CD14-positive monocyte (primary cell): ENCODE measurements at regions not wholly inside any gene's neighbourhood (a gene's known extent, or its start where the extent isn't known, plus 50 kb on each side); places are given as distances from the start of the nearest gene placed in this dataset.

Experiments
- DNase-seq, 3 donors: peaks; one replicate each; pipeline ENCODE4 v3.0.0-alpha.2; 2011 to 2022
- H2AFZ ChIP-seq: 2 replicates; pipeline ENCODE4 v1.6.0; 2012; ENCODE audit warnings: mild to moderate bottlenecking, low read depth, low read length, inconsistent platforms; ENCODE audit not compliant: insufficient read depth, poor library complexity, severe bottlenecking
- H3K27ac ChIP-seq, 2 donors: 1 replicate in 1 of 2; 2 replicates in 1 of 2; pipeline ENCODE4 v1.5.1; 2012 to 2013; ENCODE audit warnings: low read length in 2 of 2, control low read depth in 1 of 2, inconsistent platforms in 1 of 2, low read depth in 1 of 2, mild to moderate bottlenecking in 1 of 2
- H3K27me3 ChIP-seq, 2 donors: one replicate each; pipeline versions ENCODE4 v1.6.0 to v1.6.1; 2011 to 2013; ENCODE audit warnings: low read length in 2 of 2; ENCODE audit not compliant: control insufficient read depth in 2 of 2, insufficient read depth in 2 of 2
- H3K36me3 ChIP-seq, 2 donors: replicated peaks in 1 of 2; 1 replicate in 1 of 2; 2 replicates in 1 of 2; pipeline versions ENCODE4 v1.5.1 to v1.6.1; 2012 to 2013; ENCODE audit warnings: low read length in 2 of 2, control low read depth in 1 of 2, inconsistent platforms in 1 of 2, mild to moderate bottlenecking in 1 of 2; ENCODE audit not compliant: insufficient read depth in 2 of 2, control insufficient read depth in 1 of 2
- H3K4me1 ChIP-seq, 2 donors: 1 replicate in 1 of 2; 2 replicates in 1 of 2; pipeline versions ENCODE4 v1.5.1 to v1.6.1; 2012 to 2013; ENCODE audit warnings: low read length in 2 of 2, control low read depth in 1 of 2, inconsistent platforms in 1 of 2, mild to moderate bottlenecking in 1 of 2, moderate library complexity in 1 of 2; ENCODE audit not compliant: insufficient read depth in 2 of 2, control insufficient read depth in 1 of 2
- H3K4me2 ChIP-seq: replicated peaks from 2 replicates; pipeline ENCODE3; 2012; ENCODE audit warnings: low read length, moderate library complexity, mild to moderate bottlenecking; ENCODE audit not compliant: poor library complexity, severe bottlenecking; ENCODE audit errors: extremely low read depth
- H3K4me3 ChIP-seq, 3 experiments: fragments of 200-600 bp in 1 of 3; sonication (generic) in 1 of 3; replicated peaks in 1 of 3; 1 replicate in 2 of 3; 2 replicates in 1 of 3; pipeline ENCODE4 v1.5.1; 2011 to 2013; ENCODE audit warnings: low read length in 3 of 3, mild to moderate bottlenecking in 3 of 3, control low read depth in 2 of 3, low read depth in 2 of 3, inconsistent platforms in 1 of 3, moderate library complexity in 1 of 3
- H3K79me2 ChIP-seq: 2 replicates; pipeline ENCODE4 v1.6.0; 2012; ENCODE audit warnings: mild to moderate bottlenecking, control low read depth, inconsistent platforms, low read length, moderate library complexity; ENCODE audit not compliant: insufficient read depth
- H3K9ac ChIP-seq: 2 replicates; pipeline ENCODE4 v1.6.0; 2017; ENCODE audit warnings: low read length, mild to moderate bottlenecking; ENCODE audit not compliant: insufficient read depth, poor library complexity, severe bottlenecking
- H3K9me3 ChIP-seq, 2 donors: replicated peaks in 1 of 2; 1 replicate in 1 of 2; 2 replicates in 1 of 2; pipeline versions ENCODE4 v1.5.1 to v1.6.1; 2012 to 2013; ENCODE audit warnings: low read length in 2 of 2, control low read depth in 1 of 2; ENCODE audit not compliant: control insufficient read depth in 1 of 2, insufficient read depth in 1 of 2
- H4K20me1 ChIP-seq: 2 replicates; pipeline ENCODE4 v1.6.0; 2012; ENCODE audit warnings: mild to moderate bottlenecking, low read length, control low read depth, moderate library complexity; ENCODE audit not compliant: insufficient read depth
- H3K27ac Mint-ChIP-seq, 7 donors: one replicate each; pipeline ENCODE4 v1.8.0; 2020; ENCODE audit warnings: mild to moderate bottlenecking in 7 of 7, mixed read lengths in 7 of 7, moderate library complexity in 6 of 7, inconsistent platforms in 2 of 7
- H3K27me3 Mint-ChIP-seq, 3 donors: one replicate each; pipeline ENCODE4 v1.8.0; 2021 to 2022; ENCODE audit warnings: low read depth in 3 of 3, mild to moderate bottlenecking in 3 of 3, mixed read lengths in 3 of 3, moderate library complexity in 3 of 3, inconsistent platforms in 1 of 3
- H3K36me3 Mint-ChIP-seq, 2 donors: one replicate each; pipeline ENCODE4 v1.8.0; 2020; ENCODE audit warnings: mixed read lengths in 2 of 2, inconsistent platforms in 1 of 2, mild to moderate bottlenecking in 1 of 2
- H3K4me1 Mint-ChIP-seq: one replicate; pipeline ENCODE4 v1.8.0; 2020; ENCODE audit warnings: mild to moderate bottlenecking, mixed read lengths
- H3K4me3 Mint-ChIP-seq, 2 donors: one replicate each; pipeline ENCODE4 v1.8.0; 2020; ENCODE audit warnings: mild to moderate bottlenecking in 2 of 2, mixed read lengths in 2 of 2, moderate library complexity in 1 of 2
- H3K9me3 Mint-ChIP-seq, 7 donors: one replicate each; pipeline ENCODE4 v1.8.0; 2020 to 2022; ENCODE audit warnings: mixed read lengths in 7 of 7, mild to moderate bottlenecking in 6 of 7, moderate library complexity in 6 of 7, inconsistent platforms in 2 of 7
- CTCF ChIP-seq: fragments of 200-600 bp; IDR thresholded peaks from one replicate; pipeline ENCODE4 v1.8.0; 2022; ENCODE audit warnings: antibody characterized with exemption, mild to moderate bottlenecking
- WGBS: methylation state at CpG from one replicate; pipeline ENCODE4 v1.1.5; 2013; ENCODE audit warnings: missing lambda C conversion rate; ENCODE audit not compliant: insufficient coverage; 5-methylcytosine and 5-hydroxymethylcytosine counted together
- intact Hi-C, 2 donors: fragments of 100-400 bp; cut with micrococcal nuclease; formaldehyde crosslinking; loops; one replicate each; pipeline versions ENCODE4 v1.15.0 to v1.15.1; 2023

GRCh38 chr20:41870869-41871462 is 252.8 kb upstream of the CHD6 start:
- Histone ChIP-seq H4K20me1 (no peaks in the 10 kb centered on the region), H2AFZ (no peak overlapping the region), H3K27me3 (no peaks in the 10 kb centered on the region), H3K36me3 (no peaks in the 10 kb centered on the region), H3K9me3 (no peaks in the 10 kb centered on the region), H3K9ac (no peak overlapping the region), H3K27ac (no peak overlapping the region), H3K79me2 (no peaks in the 10 kb centered on the region), H3K4me3 (no peak overlapping the region), H3K4me2 (no peak overlapping the region), H3K4me1 (no peaks in the 10 kb centered on the region)
- H3K4me3 Mint-ChIP-seq, result no peak overlapping the region
- H3K36me3 Mint-ChIP-seq, result no peaks in the 10 kb centered on the region
- H3K27me3 Mint-ChIP-seq, result peaks cover 0 to 3% (median 0%) of the 10 kb centered on the region in 3 donors
- no peaks in the 10 kb centered on the region for H3K4me1 Mint-ChIP-seq
- no peak overlapping the region for H3K27ac Mint-ChIP-seq
- intact Hi-C loops, result no loop called here
- TF ChIP-seq CTCF, result no peak
- peaks cover 0 to 13% (median 2%) of the 10 kb centered on the region in 7 donors for H3K9me3 Mint-ChIP-seq
- no peak for DNase-seq
- 100% methylated on average over 2 of the region's 3 CpGs for WGBS

GRCh38 chr20:41869261-41869660 is 251.1 kb upstream of the CHD6 start:
- DNase-seq, result no peak
- no peak overlapping the region for H3K27ac Mint-ChIP-seq
- TF ChIP-seq CTCF, result no peak
- Histone ChIP-seq H3K79me2 (no peaks in the 10 kb centered on the region), H3K27me3 (no peaks in the 10 kb centered on the region), H3K4me3 (no peak overlapping the region), H4K20me1 (no peaks in the 10 kb centered on the region), H3K4me2 (no peak overlapping the region), H3K9me3 (no peaks in the 10 kb centered on the region), H3K4me1 (no peaks in the 10 kb centered on the region), H3K36me3 (no peaks in the 10 kb centered on the region), H3K9ac (no peak overlapping the region), H2AFZ (no peak overlapping the region), H3K27ac (no peak overlapping the region)
- H3K36me3 Mint-ChIP-seq, result no peaks in the 10 kb centered on the region
- intact Hi-C loops, result no loop called here
- no CpG with 5 or more reads among the region's 2 CpGs for WGBS
- H3K4me1 Mint-ChIP-seq, result no peaks in the 10 kb centered on the region
- H3K9me3 Mint-ChIP-seq, result peaks cover 0 to 13% (median 3%) of the 10 kb centered on the region in 7 donors
- H3K27me3 Mint-ChIP-seq, result peaks cover 0 to 2% (median 0%) of the 10 kb centered on the region in 3 donors
- no peak overlapping the region for H3K4me3 Mint-ChIP-seq
